ENCODE measurements at regions not wholly inside any gene's neighbourhood (a gene's known extent, or its start where the extent isn't known, plus 50 kb on each side); places are given as distances from the start of the nearest gene placed in this dataset.

DNA sequence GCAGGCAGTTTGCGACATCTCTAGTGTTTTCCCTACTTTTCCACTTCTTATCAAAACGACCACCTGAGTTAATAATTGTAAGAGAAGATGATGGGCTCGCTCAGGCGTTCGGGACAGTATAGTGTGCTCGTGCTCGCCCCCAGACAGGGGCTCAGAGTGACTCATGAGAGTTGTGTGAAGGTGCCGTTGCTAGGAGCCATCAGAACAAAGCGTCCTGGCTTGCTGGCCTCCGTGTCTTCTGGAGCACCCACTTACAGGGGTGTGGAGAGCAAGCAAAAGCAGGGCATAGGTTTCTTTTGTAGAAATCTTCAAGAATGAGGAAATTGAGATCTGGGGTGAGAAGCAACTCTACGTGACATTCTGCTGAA lies 73.0 kb upstream of the ADGRG2 start:
- TF ChIP-seq POLR2AphosphoS5 (IDR thresholded peaks at IDR 0.05; ENCODE audit: insufficient read depth in 1 of 2, low read depth in 1 of 2), result no peak
- TF ChIP-seq, protein P1, sequence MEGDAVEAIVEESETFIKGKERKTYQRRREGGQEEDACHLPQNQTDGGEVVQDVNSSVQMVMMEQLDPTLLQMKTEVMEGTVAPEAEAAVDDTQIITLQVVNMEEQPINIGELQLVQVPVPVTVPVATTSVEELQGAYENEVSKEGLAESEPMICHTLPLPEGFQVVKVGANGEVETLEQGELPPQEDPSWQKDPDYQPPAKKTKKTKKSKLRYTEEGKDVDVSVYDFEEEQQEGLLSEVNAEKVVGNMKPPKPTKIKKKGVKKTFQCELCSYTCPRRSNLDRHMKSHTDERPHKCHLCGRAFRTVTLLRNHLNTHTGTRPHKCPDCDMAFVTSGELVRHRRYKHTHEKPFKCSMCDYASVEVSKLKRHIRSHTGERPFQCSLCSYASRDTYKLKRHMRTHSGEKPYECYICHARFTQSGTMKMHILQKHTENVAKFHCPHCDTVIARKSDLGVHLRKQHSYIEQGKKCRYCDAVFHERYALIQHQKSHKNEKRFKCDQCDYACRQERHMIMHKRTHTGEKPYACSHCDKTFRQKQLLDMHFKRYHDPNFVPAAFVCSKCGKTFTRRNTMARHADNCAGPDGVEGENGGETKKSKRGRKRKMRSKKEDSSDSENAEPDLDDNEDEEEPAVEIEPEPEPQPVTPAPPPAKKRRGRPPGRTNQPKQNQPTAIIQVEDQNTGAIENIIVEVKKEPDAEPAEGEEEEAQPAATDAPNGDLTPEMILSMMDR (IDR thresholded peaks at IDR 0.05), result no peak

All from vagina (tissue), 2 donors.